ENCODE measurements at regions not wholly inside any gene's neighbourhood (a gene's known extent, or its start where the extent isn't known, plus 50 kb on each side); places are given as distances from the start of the nearest gene placed in this dataset.

- TF ChIP-seq CTCF (tag by site-specific recombination; IDR thresholded peaks at IDR 0.05), result peak; percentile 62
- TF ChIP-seq ZNF558 (tag by site-specific recombination; IDR thresholded peaks at IDR 0.05), result no peak; the same call in 1 of the 2 replicates
- no peak for TF ChIP-seq KLF7 (tag by site-specific recombination; IDR thresholded peaks at IDR 0.05; ENCODE audit: borderline replicate concordance)
- no peak for TF ChIP-seq ZNF292 (tag by site-specific recombination; IDR thresholded peaks at IDR 0.05; ENCODE audit: borderline replicate concordance, low read depth)
These were observed 54.3 kb upstream of the PPP2R5C start for GRCh38 chr14:101707068-101707842.
